ENCODE measurements at regions not wholly inside any gene's neighbourhood (a gene's known extent, or its start where the extent isn't known, plus 50 kb on each side); places are given as distances from the start of the nearest gene placed in this dataset.
"Not testable (repeated sequence)": the region's sequence is repeated elsewhere in the genome, so short reads cannot be mapped to it uniquely, and the experiment has no call there.

GRCh38 chr6:28626386-28626785 is 100.7 kb downstream of the GPX5 start:
- DNase-seq: not testable (repeated sequence)

GRCh38 chr6:28632326-28632851 is 106.7 kb downstream of the GPX5 start:
- DNase-seq: no peak

- DNase-seq: no peak
These were observed 107.9 kb downstream of the GPX5 start for GRCh38 chr6:28633445-28634215.

- DNase-seq: no peak
These were observed 108.7 kb downstream of the GPX5 start for GRCh38 chr6:28634411-28634760.

- no peak for DNase-seq
These were observed 109.3 kb downstream of the GPX5 start for GRCh38 chr6:28634761-28635546.

GRCh38 chr6:28635547-28636158 is 110.0 kb downstream of the GPX5 start:
- DNase-seq: no peak

GRCh38 chr6:28638787-28639430 is 113.2 kb downstream of the GPX5 start:
- DNase-seq: no peak

- DNase-seq: not testable (repeated sequence)
These were observed 114.0 kb downstream of the GPX5 start for GRCh38 chr6:28639445-28640290.

- DNase-seq: no peak
These were observed 117.5 kb downstream of the GPX5 start for GRCh38 chr6:28643017-28643740.

- no peak for DNase-seq
These were observed 121.0 kb downstream of the GPX5 start for GRCh38 chr6:28646650-28647049.

GRCh38 chr6:28648035-28648877 is 122.6 kb downstream of the GPX5 start:
- DNase-seq: no peak

- no peak for DNase-seq
These were observed 123.2 kb downstream of the GPX5 start for GRCh38 chr6:28648878-28649375.

- DNase-seq: no peak
These were observed 125.5 kb downstream of the GPX5 start for GRCh38 chr6:28651161-28651560.

GRCh38 chr6:28653876-28654275 is 128.2 kb downstream of the GPX5 start:
- DNase-seq: no peak

GRCh38 chr6:28655164-28655563 is 129.5 kb downstream of the GPX5 start:
- DNase-seq: no peak

- no peak for DNase-seq
These were observed 131.0 kb downstream of the GPX5 start for GRCh38 chr6:28656715-28657114.

- DNase-seq: no peak
These were observed 131.7 kb downstream of the GPX5 start for GRCh38 chr6:28657381-28657768.

- no peak for DNase-seq
These were observed 132.2 kb downstream of the GPX5 start for GRCh38 chr6:28657769-28658465.

- no peak for DNase-seq
These were observed 133.0 kb downstream of the GPX5 start for GRCh38 chr6:28658475-28659249.

Measured in NCI-H187 (cell line).